ENCODE measurements at regions not wholly inside any gene's neighbourhood (a gene's known extent, or its start where the extent isn't known, plus 50 kb on each side); places are given as distances from the start of the nearest gene placed in this dataset.

DNA sequence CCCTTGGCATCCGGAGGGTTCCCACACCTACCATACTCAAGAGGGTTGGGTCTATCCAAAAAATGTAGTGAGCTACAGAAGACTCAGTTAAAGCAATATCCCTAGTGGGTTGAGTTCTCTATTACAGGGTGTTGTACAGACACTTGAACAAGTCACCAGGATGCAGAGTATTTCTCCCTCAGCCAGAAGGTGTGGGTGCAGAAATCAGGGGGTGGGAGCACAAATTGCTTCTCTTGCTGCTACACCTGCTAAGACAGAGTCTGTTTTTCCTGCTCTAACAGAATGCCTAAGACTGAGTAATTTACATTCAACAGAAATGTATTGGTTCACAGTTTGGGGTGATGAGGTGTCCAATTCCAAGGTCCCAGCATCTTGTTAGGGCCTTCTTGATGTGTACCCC, 433.4 kb downstream of the TCERG1L start:
- H3K4me3 ChIP-seq (replicated peaks; ENCODE audit: insufficient read depth, low read length), result no peak overlapping the region
- DNase-seq (ENCODE audit: low read depth in 1 of 2, low spot score in 1 of 2), result no peak
- TF ChIP-seq, protein P1, sequence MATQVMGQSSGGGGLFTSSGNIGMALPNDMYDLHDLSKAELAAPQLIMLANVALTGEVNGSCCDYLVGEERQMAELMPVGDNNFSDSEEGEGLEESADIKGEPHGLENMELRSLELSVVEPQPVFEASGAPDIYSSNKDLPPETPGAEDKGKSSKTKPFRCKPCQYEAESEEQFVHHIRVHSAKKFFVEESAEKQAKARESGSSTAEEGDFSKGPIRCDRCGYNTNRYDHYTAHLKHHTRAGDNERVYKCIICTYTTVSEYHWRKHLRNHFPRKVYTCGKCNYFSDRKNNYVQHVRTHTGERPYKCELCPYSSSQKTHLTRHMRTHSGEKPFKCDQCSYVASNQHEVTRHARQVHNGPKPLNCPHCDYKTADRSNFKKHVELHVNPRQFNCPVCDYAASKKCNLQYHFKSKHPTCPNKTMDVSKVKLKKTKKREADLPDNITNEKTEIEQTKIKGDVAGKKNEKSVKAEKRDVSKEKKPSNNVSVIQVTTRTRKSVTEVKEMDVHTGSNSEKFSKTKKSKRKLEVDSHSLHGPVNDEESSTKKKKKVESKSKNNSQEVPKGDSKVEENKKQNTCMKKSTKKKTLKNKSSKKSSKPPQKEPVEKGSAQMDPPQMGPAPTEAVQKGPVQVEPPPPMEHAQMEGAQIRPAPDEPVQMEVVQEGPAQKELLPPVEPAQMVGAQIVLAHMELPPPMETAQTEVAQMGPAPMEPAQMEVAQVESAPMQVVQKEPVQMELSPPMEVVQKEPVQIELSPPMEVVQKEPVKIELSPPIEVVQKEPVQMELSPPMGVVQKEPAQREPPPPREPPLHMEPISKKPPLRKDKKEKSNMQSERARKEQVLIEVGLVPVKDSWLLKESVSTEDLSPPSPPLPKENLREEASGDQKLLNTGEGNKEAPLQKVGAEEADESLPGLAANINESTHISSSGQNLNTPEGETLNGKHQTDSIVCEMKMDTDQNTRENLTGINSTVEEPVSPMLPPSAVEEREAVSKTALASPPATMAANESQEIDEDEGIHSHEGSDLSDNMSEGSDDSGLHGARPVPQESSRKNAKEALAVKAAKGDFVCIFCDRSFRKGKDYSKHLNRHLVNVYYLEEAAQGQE (IDR thresholded peaks at IDR 0.05; ENCODE audit: insufficient replicate concordance, low read depth), result no peak
- TF ChIP-seq POLR2AphosphoS5 (IDR thresholded peaks at IDR 0.05; ENCODE audit: low read depth) (no peak), GABPA (IDR thresholded peaks at IDR 0.05; ENCODE audit: low read depth) (no peak), SPI1 (IDR thresholded peaks at IDR 0.05; ENCODE audit: borderline replicate concordance, low read depth) (no peak)
- H3K27ac ChIP-seq (replicated peaks), result no peak overlapping the region
- H3K27me3 ChIP-seq (ENCODE audit: insufficient read depth, poor library complexity, severe bottlenecking), result no peaks in the 10 kb centered on the region

DNA sequence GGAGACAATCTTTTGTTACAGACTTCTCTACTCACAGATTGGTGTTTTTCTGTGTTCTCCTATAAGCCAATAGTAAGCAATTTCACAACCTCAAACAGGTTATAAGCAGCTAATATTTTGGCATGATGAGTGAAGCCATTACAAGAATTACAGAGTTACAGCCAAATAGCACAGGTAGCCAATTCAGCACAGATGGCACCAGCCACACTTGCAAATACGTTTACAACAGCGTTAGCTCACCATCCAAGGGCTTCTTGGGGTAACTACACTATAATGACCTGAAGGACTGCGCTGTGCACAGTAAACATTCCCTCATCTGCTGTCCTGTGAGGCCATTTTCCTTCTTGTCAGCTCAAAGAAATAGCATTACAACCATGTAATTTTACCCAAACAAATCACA, 428.6 kb downstream of the TCERG1L start:
- H3K27ac ChIP-seq (replicated peaks), result no peak overlapping the region
- no peaks in the 10 kb centered on the region for H3K27me3 ChIP-seq (ENCODE audit: insufficient read depth, poor library complexity, severe bottlenecking)
- no peak overlapping the region for H3K4me3 ChIP-seq (replicated peaks; ENCODE audit: insufficient read depth, low read length)
- DNase-seq (ENCODE audit: low read depth in 1 of 2, low spot score in 1 of 2), result no peak
- no peak for TF ChIP-seq GABPA (IDR thresholded peaks at IDR 0.05; ENCODE audit: low read depth)

DNA sequence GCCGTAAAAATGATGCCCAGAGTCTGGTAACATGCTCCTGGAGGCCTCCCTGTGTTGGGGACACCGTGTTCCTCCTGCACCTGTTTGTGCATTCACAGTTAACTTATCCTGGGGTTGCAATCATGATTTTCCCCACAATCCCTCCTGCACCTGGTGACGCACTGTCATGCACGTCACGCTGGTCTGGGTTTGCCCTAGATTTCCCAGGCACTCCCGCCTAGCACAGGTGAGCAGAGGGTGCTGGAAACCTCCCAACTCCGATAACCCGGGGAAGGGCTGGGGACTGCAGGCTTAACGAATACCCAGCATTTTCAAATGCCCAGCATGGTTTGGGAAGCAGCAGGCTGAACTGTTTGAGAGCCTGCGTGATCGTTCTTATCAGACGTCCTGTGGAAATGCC, 427.1 kb downstream of the TCERG1L start:
- Histone ChIP-seq H3K27ac (replicated peaks) (no peak overlapping the region), H3K4me3 (replicated peaks; ENCODE audit: insufficient read depth, low read length) (no peak overlapping the region), H3K27me3 (ENCODE audit: insufficient read depth, poor library complexity, severe bottlenecking) (no peaks in the 10 kb centered on the region)
- no peak for DNase-seq (ENCODE audit: low read depth in 1 of 2, low spot score in 1 of 2)
- TF ChIP-seq, protein P1 (IDR thresholded peaks at IDR 0.05; ENCODE audit: insufficient replicate concordance, low read depth), result no peak
- no peak for TF ChIP-seq POLR2AphosphoS5 (IDR thresholded peaks at IDR 0.05; ENCODE audit: low read depth)
- no peak for TF ChIP-seq GABPA (IDR thresholded peaks at IDR 0.05; ENCODE audit: low read depth)
- TF ChIP-seq, protein P2, sequence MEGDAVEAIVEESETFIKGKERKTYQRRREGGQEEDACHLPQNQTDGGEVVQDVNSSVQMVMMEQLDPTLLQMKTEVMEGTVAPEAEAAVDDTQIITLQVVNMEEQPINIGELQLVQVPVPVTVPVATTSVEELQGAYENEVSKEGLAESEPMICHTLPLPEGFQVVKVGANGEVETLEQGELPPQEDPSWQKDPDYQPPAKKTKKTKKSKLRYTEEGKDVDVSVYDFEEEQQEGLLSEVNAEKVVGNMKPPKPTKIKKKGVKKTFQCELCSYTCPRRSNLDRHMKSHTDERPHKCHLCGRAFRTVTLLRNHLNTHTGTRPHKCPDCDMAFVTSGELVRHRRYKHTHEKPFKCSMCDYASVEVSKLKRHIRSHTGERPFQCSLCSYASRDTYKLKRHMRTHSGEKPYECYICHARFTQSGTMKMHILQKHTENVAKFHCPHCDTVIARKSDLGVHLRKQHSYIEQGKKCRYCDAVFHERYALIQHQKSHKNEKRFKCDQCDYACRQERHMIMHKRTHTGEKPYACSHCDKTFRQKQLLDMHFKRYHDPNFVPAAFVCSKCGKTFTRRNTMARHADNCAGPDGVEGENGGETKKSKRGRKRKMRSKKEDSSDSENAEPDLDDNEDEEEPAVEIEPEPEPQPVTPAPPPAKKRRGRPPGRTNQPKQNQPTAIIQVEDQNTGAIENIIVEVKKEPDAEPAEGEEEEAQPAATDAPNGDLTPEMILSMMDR (IDR thresholded peaks at IDR 0.05; ENCODE audit: insufficient read depth, low read length), result no peak
- TF ChIP-seq SPI1 (IDR thresholded peaks at IDR 0.05; ENCODE audit: borderline replicate concordance, low read depth), result no peak

DNA sequence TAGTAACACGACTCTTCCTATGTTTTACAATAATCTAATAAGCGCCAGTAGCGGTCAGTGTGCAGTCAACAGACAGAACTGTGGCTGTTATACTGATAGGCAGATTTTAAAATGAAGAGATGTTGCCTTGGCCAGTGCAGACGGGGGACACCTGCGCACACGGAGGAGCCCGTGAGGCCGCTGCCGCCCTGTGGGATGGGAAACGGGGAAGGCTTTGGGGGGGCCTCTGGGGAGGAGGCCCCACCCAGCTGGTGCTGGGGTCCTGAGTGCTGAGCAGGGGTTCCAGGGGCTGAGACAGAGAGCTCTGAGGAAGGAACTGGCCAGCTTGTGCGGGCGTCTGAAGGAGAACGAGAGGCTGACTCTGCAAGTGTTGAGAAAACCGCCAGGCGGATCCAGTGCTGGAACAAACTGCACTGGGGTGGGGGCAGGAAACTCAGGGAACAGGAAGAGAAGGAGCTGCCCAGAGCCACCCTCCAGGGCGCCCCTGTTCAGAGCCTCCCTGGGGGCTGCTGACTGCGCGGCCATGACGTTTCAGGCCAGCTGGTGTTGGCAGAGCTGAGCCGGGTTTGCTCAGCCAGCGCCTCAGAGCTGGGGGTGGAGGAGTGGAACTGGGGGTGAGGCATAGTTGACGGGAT, 426.4 kb downstream of the TCERG1L start:
- no peak for DNase-seq (ENCODE audit: low read depth in 1 of 2, low spot score in 1 of 2)
- H3K27me3 ChIP-seq (ENCODE audit: insufficient read depth, poor library complexity, severe bottlenecking), result no peaks in the 10 kb centered on the region
- H3K4me3 ChIP-seq (replicated peaks; ENCODE audit: insufficient read depth, low read length), result no peak overlapping the region
- TF ChIP-seq SPI1 (IDR thresholded peaks at IDR 0.05; ENCODE audit: borderline replicate concordance, low read depth) (no peak), GABPA (IDR thresholded peaks at IDR 0.05; ENCODE audit: low read depth) (no peak), POLR2AphosphoS5 (IDR thresholded peaks at IDR 0.05; ENCODE audit: low read depth) (no peak)
- TF ChIP-seq, protein P2 (IDR thresholded peaks at IDR 0.05; ENCODE audit: insufficient read depth, low read length), result no peak
- TF ChIP-seq, protein P1 (IDR thresholded peaks at IDR 0.05; ENCODE audit: insufficient replicate concordance, low read depth), result no peak
- no peak overlapping the region for H3K27ac ChIP-seq (replicated peaks)
